ENCODE measurements at regions not wholly inside any gene's neighbourhood (a gene's known extent, or its start where the extent isn't known, plus 50 kb on each side); places are given as distances from the start of the nearest gene placed in this dataset.

DNA sequence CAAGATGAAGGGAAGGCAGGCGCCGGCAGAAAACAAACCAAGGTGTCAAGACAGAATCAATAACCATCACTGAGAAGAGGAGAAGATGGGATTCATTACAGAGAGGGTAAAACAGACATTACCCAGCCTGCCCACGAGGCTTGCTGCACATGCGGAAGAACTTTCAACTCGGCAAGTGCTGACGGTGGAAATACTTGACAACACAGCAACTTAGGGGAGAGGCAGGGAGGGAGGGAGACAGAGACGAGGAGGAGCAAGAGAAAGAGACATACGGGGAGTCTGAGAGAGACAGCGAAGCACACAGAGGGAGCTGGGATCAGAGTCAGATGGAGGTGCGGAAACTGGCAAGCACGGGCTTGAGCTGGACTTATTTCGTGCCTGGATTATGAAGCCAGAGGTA lies 129.3 kb upstream of the NECTIN1 start:
- TF ChIP-seq, protein P1, sequence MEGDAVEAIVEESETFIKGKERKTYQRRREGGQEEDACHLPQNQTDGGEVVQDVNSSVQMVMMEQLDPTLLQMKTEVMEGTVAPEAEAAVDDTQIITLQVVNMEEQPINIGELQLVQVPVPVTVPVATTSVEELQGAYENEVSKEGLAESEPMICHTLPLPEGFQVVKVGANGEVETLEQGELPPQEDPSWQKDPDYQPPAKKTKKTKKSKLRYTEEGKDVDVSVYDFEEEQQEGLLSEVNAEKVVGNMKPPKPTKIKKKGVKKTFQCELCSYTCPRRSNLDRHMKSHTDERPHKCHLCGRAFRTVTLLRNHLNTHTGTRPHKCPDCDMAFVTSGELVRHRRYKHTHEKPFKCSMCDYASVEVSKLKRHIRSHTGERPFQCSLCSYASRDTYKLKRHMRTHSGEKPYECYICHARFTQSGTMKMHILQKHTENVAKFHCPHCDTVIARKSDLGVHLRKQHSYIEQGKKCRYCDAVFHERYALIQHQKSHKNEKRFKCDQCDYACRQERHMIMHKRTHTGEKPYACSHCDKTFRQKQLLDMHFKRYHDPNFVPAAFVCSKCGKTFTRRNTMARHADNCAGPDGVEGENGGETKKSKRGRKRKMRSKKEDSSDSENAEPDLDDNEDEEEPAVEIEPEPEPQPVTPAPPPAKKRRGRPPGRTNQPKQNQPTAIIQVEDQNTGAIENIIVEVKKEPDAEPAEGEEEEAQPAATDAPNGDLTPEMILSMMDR (conservative IDR thresholded peaks at IDR 0.05) = no peak
- TF ChIP-seq EZH2 (IDR thresholded peaks at IDR 0.05; ENCODE audit: low read depth) = no peak
